ENCODE measurements at regions not wholly inside any gene's neighbourhood (a gene's known extent, or its start where the extent isn't known, plus 50 kb on each side); places are given as distances from the start of the nearest gene placed in this dataset.

DNA sequence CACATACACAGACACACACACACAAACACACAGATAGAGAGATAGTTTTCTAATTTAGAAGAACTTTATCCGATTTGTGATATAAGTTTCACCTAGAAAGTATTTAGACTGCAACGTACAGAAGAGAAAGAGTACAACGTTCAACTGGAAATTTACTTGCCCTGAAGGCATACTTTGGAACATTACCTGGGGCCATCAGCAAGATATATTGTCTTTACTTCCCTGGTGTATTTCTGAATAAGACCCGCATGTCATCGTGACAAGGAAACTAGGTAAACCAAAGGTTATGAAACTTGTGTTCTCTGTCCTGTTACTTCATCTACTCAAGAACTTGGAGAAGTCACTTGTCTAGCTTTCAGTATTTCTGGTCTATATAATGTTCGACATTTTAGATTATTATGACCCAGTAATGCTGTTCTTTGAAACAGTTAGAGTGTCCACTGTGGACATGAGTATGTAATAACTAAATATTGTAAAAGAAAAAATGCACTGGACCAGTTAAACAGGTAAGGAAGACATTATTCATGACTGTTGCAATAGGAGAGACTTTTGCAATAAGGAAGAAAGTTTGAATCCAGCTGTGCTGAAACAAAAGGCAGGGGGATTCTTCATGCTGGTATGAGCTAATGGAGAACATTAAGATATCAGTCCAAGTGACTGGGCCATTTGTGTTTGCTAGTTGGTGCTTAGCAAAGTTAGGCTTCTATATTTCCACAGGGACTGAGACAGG is 1791.1 kb downstream of the MAT2B start:
- H3K27ac ChIP-seq (ENCODE audit: low read depth in 2 of 2, low read length in 2 of 2): no peak overlapping the region
- no peaks in the 10 kb centered on the region for H3K4me1 ChIP-seq (ENCODE audit: control insufficient read depth in 2 of 2, insufficient read depth in 2 of 2, low read length in 2 of 2)
- H3K27me3 ChIP-seq (ENCODE audit: control insufficient read depth in 2 of 2, insufficient read depth in 2 of 2, low read length in 2 of 2): no peaks in the 10 kb centered on the region
- no peaks in the 10 kb centered on the region for H3K36me3 ChIP-seq (ENCODE audit: control insufficient read depth in 2 of 2, insufficient read depth in 2 of 2, low read length in 2 of 2)
- no peak overlapping the region for H3K9ac ChIP-seq (ENCODE audit: low read depth in 1 of 2, low read length in 2 of 2)
- no peak overlapping the region for H3K4me3 ChIP-seq (ENCODE audit: low read length in 2 of 2)
- no peaks in the 10 kb centered on the region for H3K9me3 ChIP-seq (ENCODE audit: control insufficient read depth in 2 of 2, low read length in 2 of 2)

- no peak overlapping the region for H3K9ac ChIP-seq (ENCODE audit: low read depth in 1 of 2, low read length in 2 of 2)
- no peaks in the 10 kb centered on the region for H3K36me3 ChIP-seq (ENCODE audit: control insufficient read depth in 2 of 2, insufficient read depth in 2 of 2, low read length in 2 of 2)
- no peaks in the 10 kb centered on the region for H3K9me3 ChIP-seq (ENCODE audit: control insufficient read depth in 2 of 2, low read length in 2 of 2)
- no peak overlapping the region for H3K4me3 ChIP-seq (ENCODE audit: low read length in 2 of 2)
- no peaks in the 10 kb centered on the region for H3K27me3 ChIP-seq (ENCODE audit: control insufficient read depth in 2 of 2, insufficient read depth in 2 of 2, low read length in 2 of 2)
- no peaks in the 10 kb centered on the region for H3K4me1 ChIP-seq (ENCODE audit: control insufficient read depth in 2 of 2, insufficient read depth in 2 of 2, low read length in 2 of 2)
- no peak overlapping the region for H3K27ac ChIP-seq (ENCODE audit: low read depth in 2 of 2, low read length in 2 of 2)
Observed at GRCh38 chr5:165304193-165304827, 1798.9 kb downstream of the MAT2B start.

DNA sequence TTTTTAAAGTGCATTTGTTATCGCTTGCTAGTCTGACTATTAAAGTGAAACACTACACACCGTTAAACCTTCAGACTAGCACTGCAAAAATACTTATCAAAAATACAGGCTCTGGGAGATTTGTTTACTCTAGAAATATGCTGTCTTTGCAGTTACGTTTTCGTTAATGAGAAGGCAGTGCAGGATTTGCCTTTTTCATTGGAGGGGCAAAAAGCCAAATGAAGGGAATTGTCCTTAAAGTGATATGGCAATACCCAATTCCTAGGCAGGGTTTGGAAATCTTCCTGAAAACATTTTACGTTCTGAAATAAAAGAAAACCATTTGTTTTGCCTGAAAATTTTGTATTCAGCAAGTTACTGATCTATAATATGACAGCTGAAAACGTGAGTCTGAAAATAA is 1800.2 kb downstream of the MAT2B start:
- H3K9ac ChIP-seq (ENCODE audit: low read depth in 1 of 2, low read length in 2 of 2): no peak overlapping the region
- H3K4me1 ChIP-seq (ENCODE audit: control insufficient read depth in 2 of 2, insufficient read depth in 2 of 2, low read length in 2 of 2): no peaks in the 10 kb centered on the region
- H3K27ac ChIP-seq (ENCODE audit: low read depth in 2 of 2, low read length in 2 of 2): no peak overlapping the region
- no peaks in the 10 kb centered on the region for H3K9me3 ChIP-seq (ENCODE audit: control insufficient read depth in 2 of 2, low read length in 2 of 2)
- H3K4me3 ChIP-seq (ENCODE audit: low read length in 2 of 2): no peak overlapping the region
- H3K27me3 ChIP-seq (ENCODE audit: control insufficient read depth in 2 of 2, insufficient read depth in 2 of 2, low read length in 2 of 2): no peaks in the 10 kb centered on the region
- H3K36me3 ChIP-seq (ENCODE audit: control insufficient read depth in 2 of 2, insufficient read depth in 2 of 2, low read length in 2 of 2): no peaks in the 10 kb centered on the region

- Histone ChIP-seq H3K27me3 (ENCODE audit: control insufficient read depth in 2 of 2, insufficient read depth in 2 of 2, low read length in 2 of 2) (no peaks in the 10 kb centered on the region), H3K4me1 (ENCODE audit: control insufficient read depth in 2 of 2, insufficient read depth in 2 of 2, low read length in 2 of 2) (no peaks in the 10 kb centered on the region), H3K9me3 (ENCODE audit: control insufficient read depth in 2 of 2, low read length in 2 of 2) (no peaks in the 10 kb centered on the region), H3K4me3 (ENCODE audit: low read length in 2 of 2) (no peak overlapping the region), H3K36me3 (ENCODE audit: control insufficient read depth in 2 of 2, insufficient read depth in 2 of 2, low read length in 2 of 2) (no peaks in the 10 kb centered on the region), H3K27ac (ENCODE audit: low read depth in 2 of 2, low read length in 2 of 2) (no peak overlapping the region), H3K9ac (ENCODE audit: low read depth in 1 of 2, low read length in 2 of 2) (no peak overlapping the region)
Observed at GRCh38 chr5:165309446-165309845, 1804.0 kb downstream of the MAT2B start.

- Histone ChIP-seq H3K9me3 (ENCODE audit: control insufficient read depth in 2 of 2, low read length in 2 of 2) (no peaks in the 10 kb centered on the region), H3K4me1 (ENCODE audit: control insufficient read depth in 2 of 2, insufficient read depth in 2 of 2, low read length in 2 of 2) (no peaks in the 10 kb centered on the region), H3K27me3 (ENCODE audit: control insufficient read depth in 2 of 2, insufficient read depth in 2 of 2, low read length in 2 of 2) (no peaks in the 10 kb centered on the region), H3K9ac (ENCODE audit: low read depth in 1 of 2, low read length in 2 of 2) (no peak overlapping the region), H3K27ac (ENCODE audit: low read depth in 2 of 2, low read length in 2 of 2) (no peak overlapping the region), H3K4me3 (ENCODE audit: low read length in 2 of 2) (no peak overlapping the region), H3K36me3 (ENCODE audit: control insufficient read depth in 2 of 2, insufficient read depth in 2 of 2, low read length in 2 of 2) (no peaks in the 10 kb centered on the region)
Observed at GRCh38 chr5:165310031-165310430, 1804.6 kb downstream of the MAT2B start.

DNA sequence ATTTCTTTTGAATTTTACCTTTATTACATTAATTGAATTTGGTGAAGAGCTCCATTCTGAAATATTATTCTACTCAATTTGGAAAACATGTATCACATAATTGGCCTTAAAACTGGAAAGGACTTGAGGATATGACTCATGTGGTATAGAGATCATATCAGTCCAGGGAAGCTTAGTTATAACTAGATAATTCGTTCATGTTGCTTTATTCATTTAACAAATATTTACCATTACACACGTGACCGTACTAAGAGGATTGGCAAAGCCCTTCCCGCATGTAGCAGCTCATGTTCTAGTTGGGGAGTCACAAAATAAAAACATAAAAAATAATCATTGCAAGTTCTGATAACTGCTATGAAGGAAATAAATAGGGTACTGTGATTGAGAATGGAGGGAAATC is 1816.5 kb downstream of the MAT2B start:
- H3K36me3 ChIP-seq (ENCODE audit: control insufficient read depth in 2 of 2, insufficient read depth in 2 of 2, low read length in 2 of 2): no peaks in the 10 kb centered on the region
- H3K27me3 ChIP-seq (ENCODE audit: control insufficient read depth in 2 of 2, insufficient read depth in 2 of 2, low read length in 2 of 2): no peaks in the 10 kb centered on the region

DNA sequence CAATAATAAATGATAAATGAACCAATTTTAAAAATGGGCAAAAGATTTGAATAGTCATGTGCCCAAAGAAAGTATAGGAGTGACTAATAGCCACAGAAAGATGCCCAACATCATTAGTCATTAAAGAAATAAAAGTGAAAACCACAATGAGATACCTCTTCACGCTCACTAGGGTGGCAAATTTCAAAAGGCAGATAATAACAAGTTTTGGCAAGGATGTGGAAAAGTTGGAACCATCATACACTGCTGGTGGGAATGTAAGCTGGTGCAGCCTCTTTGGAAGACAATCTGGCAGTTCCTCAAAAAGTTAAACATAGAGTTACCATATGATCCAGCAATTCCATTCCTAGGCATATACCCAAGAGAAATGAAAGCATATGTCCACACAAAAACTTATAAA is 1819.8 kb downstream of the MAT2B start:
- H3K27ac ChIP-seq (ENCODE audit: low read depth in 2 of 2, low read length in 2 of 2): no peak overlapping the region
- no peak overlapping the region for H3K4me3 ChIP-seq (ENCODE audit: low read length in 2 of 2)
- H3K9ac ChIP-seq (ENCODE audit: low read depth in 1 of 2, low read length in 2 of 2): no peak overlapping the region
- H3K9me3 ChIP-seq (ENCODE audit: control insufficient read depth in 2 of 2, low read length in 2 of 2): no peaks in the 10 kb centered on the region
- H3K4me1 ChIP-seq (ENCODE audit: control insufficient read depth in 2 of 2, insufficient read depth in 2 of 2, low read length in 2 of 2): no peaks in the 10 kb centered on the region
- no peaks in the 10 kb centered on the region for H3K27me3 ChIP-seq (ENCODE audit: control insufficient read depth in 2 of 2, insufficient read depth in 2 of 2, low read length in 2 of 2)
- H3K36me3 ChIP-seq (ENCODE audit: control insufficient read depth in 2 of 2, insufficient read depth in 2 of 2, low read length in 2 of 2): no peaks in the 10 kb centered on the region

More for the DNA sequence above, 1816.5 kb downstream of the MAT2B start:
- no peaks in the 10 kb centered on the region for H3K9me3 ChIP-seq (ENCODE audit: control insufficient read depth in 2 of 2, low read length in 2 of 2)
- H3K4me3 ChIP-seq (ENCODE audit: low read length in 2 of 2): no peak overlapping the region
- no peak overlapping the region for H3K27ac ChIP-seq (ENCODE audit: low read depth in 2 of 2, low read length in 2 of 2)
- no peak overlapping the region for H3K9ac ChIP-seq (ENCODE audit: low read depth in 1 of 2, low read length in 2 of 2)
- H3K4me1 ChIP-seq (ENCODE audit: control insufficient read depth in 2 of 2, insufficient read depth in 2 of 2, low read length in 2 of 2): no peaks in the 10 kb centered on the region

DNA sequence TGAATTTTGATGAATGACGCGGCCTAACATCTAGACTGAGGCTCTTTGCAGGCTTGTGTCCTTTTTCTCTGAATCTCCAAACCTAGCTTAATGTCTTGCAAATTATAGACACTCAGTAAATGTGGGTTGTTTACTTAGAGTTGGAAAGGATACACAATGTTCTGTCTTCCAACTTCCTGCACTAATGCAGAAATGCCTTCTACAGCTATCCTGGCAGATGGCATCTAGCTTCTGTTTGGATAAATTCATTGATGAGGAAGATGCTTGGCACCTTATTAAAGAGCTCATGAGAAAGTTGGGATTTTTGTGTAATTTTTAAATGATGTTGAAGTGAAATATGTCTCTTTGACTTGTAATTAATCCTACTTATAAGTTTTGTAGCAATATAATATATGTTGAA is 1822.2 kb downstream of the MAT2B start:
- H3K27ac ChIP-seq (ENCODE audit: low read depth in 2 of 2, low read length in 2 of 2): no peak overlapping the region
- no peaks in the 10 kb centered on the region for H3K9me3 ChIP-seq (ENCODE audit: control insufficient read depth in 2 of 2, low read length in 2 of 2)

DNA sequence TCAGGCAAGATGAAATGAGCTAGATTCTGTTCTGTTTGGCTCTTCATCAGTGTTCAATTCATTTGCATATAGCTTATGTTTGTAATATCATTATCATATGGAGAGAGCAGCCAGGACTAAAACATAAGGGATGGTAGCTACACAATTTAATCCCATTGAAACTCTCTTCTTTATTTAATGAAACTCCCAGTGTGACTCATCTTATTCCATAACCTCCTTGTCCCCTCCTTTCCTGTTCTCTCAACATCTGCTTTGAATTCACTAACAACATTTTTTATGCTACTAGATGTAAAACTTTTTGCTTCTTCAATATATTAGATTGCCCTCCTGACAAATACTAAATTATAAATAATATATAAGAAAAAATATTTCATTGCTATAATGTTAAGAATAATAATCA is 1823.4 kb downstream of the MAT2B start:
- Histone ChIP-seq H3K9ac (ENCODE audit: low read depth in 1 of 2, low read length in 2 of 2) (no peak overlapping the region), H3K27ac (ENCODE audit: low read depth in 2 of 2, low read length in 2 of 2) (no peak overlapping the region), H3K4me3 (ENCODE audit: low read length in 2 of 2) (no peak overlapping the region), H3K27me3 (ENCODE audit: control insufficient read depth in 2 of 2, insufficient read depth in 2 of 2, low read length in 2 of 2) (no peaks in the 10 kb centered on the region), H3K36me3 (ENCODE audit: control insufficient read depth in 2 of 2, insufficient read depth in 2 of 2, low read length in 2 of 2) (no peaks in the 10 kb centered on the region), H3K4me1 (ENCODE audit: control insufficient read depth in 2 of 2, insufficient read depth in 2 of 2, low read length in 2 of 2) (no peaks in the 10 kb centered on the region), H3K9me3 (ENCODE audit: control insufficient read depth in 2 of 2, low read length in 2 of 2) (no peaks in the 10 kb centered on the region)

More for the DNA sequence above, 1822.2 kb downstream of the MAT2B start:
- Histone ChIP-seq H3K4me1 (ENCODE audit: control insufficient read depth in 2 of 2, insufficient read depth in 2 of 2, low read length in 2 of 2) (no peaks in the 10 kb centered on the region), H3K36me3 (ENCODE audit: control insufficient read depth in 2 of 2, insufficient read depth in 2 of 2, low read length in 2 of 2) (no peaks in the 10 kb centered on the region), H3K9ac (ENCODE audit: low read depth in 1 of 2, low read length in 2 of 2) (no peak overlapping the region), H3K27me3 (ENCODE audit: control insufficient read depth in 2 of 2, insufficient read depth in 2 of 2, low read length in 2 of 2) (no peaks in the 10 kb centered on the region), H3K4me3 (ENCODE audit: low read length in 2 of 2) (no peak overlapping the region)

DNA sequence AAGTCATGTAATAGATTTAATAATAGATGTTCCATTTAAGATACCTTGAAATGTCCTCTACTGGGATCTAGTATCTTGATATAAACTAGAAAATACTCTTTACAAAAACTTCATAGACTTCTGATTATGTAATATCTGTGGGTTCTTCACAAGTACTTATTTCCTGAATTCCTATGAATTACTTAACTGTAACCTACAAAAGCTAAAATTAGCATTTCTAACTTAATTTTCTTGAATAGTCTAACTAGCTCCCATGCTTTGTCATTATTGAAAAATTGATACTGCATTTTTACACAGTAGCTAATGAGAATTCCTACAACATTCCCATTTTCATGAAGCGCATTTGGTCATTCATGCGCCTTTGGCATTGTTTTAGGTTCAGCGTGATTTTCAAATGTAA is 1828.2 kb downstream of the MAT2B start:
- H3K27ac ChIP-seq (ENCODE audit: low read depth in 2 of 2, low read length in 2 of 2): no peak overlapping the region
- H3K4me1 ChIP-seq (ENCODE audit: control insufficient read depth in 2 of 2, insufficient read depth in 2 of 2, low read length in 2 of 2): no peaks in the 10 kb centered on the region
- H3K36me3 ChIP-seq (ENCODE audit: control insufficient read depth in 2 of 2, insufficient read depth in 2 of 2, low read length in 2 of 2): no peaks in the 10 kb centered on the region
- H3K4me3 ChIP-seq (ENCODE audit: low read length in 2 of 2): no peak overlapping the region
- H3K9me3 ChIP-seq (ENCODE audit: control insufficient read depth in 2 of 2, low read length in 2 of 2): no peaks in the 10 kb centered on the region
- H3K9ac ChIP-seq (ENCODE audit: low read depth in 1 of 2, low read length in 2 of 2): no peak overlapping the region
- H3K27me3 ChIP-seq (ENCODE audit: control insufficient read depth in 2 of 2, insufficient read depth in 2 of 2, low read length in 2 of 2): no peaks in the 10 kb centered on the region

All from mucosa of rectum (tissue), 2 donors.